ENCODE measurements at regions not wholly inside any gene's neighbourhood (a gene's known extent, or its start where the extent isn't known, plus 50 kb on each side); places are given as distances from the start of the nearest gene placed in this dataset.

- TF ChIP-seq TCF7 (CRISPR knock-in tag; IDR thresholded peaks at IDR 0.05; ENCODE audit: low read depth) = no peak
These were observed 533.8 kb upstream of the CHORDC1 start (continued) for GRCh38 chr11:90756617-90757016.

- no peak overlapping the region for H3K4me3 Mint-ChIP-seq
- POLR2A ChIA-PET = no interaction called here
- H3K4me1 Mint-ChIP-seq = no peaks in the 10 kb centered on the region
- H3K27me3 Mint-ChIP-seq (ENCODE audit: low read depth) = no peaks in the 10 kb centered on the region
- H3K36me3 Mint-ChIP-seq = no peaks in the 10 kb centered on the region
- H3K27ac Mint-ChIP-seq = no peak overlapping the region
- no peak for DNase-seq (ENCODE audit: low spot score)
- CTCF ChIA-PET = no interaction called here
- 0 out of 2 replicates have a peak, but pooled peaks cover 3% of the 10 kb centered on the region for H3K9me3 Mint-ChIP-seq
- no peak for ATAC-seq
- TF ChIP-seq, protein P1, sequence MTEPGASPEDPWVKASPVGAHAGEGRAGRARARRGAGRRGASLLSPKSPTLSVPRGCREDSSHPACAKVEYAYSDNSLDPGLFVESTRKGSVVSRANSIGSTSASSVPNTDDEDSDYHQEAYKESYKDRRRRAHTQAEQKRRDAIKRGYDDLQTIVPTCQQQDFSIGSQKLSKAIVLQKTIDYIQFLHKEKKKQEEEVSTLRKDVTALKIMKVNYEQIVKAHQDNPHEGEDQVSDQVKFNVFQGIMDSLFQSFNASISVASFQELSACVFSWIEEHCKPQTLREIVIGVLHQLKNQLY (CRISPR knock-in tag; IDR thresholded peaks at IDR 0.05) = no peak
- TF ChIP-seq, protein P2, sequence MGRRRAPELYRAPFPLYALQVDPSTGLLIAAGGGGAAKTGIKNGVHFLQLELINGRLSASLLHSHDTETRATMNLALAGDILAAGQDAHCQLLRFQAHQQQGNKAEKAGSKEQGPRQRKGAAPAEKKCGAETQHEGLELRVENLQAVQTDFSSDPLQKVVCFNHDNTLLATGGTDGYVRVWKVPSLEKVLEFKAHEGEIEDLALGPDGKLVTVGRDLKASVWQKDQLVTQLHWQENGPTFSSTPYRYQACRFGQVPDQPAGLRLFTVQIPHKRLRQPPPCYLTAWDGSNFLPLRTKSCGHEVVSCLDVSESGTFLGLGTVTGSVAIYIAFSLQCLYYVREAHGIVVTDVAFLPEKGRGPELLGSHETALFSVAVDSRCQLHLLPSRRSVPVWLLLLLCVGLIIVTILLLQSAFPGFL (CRISPR knock-in tag; IDR thresholded peaks at IDR 0.05; ENCODE audit: borderline replicate concordance) = no peak
- no peak for TF ChIP-seq ZNF416 (CRISPR knock-in tag; IDR thresholded peaks at IDR 0.05)
- TF ChIP-seq RELA (CRISPR knock-in tag; IDR thresholded peaks at IDR 0.05; ENCODE audit: borderline replicate concordance) = no peak
- no peak for TF ChIP-seq EMX1 (CRISPR knock-in tag; IDR thresholded peaks at IDR 0.05)
- no peak for TF ChIP-seq SMAD3 (CRISPR knock-in tag; IDR thresholded peaks at IDR 0.05; ENCODE audit: borderline replicate concordance)
- TF ChIP-seq GRHL2 (CRISPR knock-in tag; IDR thresholded peaks at IDR 0.05; ENCODE audit: insufficient replicate concordance, severe bottlenecking) = no peak
- no peak for TF ChIP-seq TP53 (CRISPR knock-in tag; IDR thresholded peaks at IDR 0.05)
- no peak for TF ChIP-seq NFYB (CRISPR knock-in tag; conservative IDR thresholded peaks at IDR 0.05; ENCODE audit: low read depth)
- TF ChIP-seq ELF4 (CRISPR knock-in tag; IDR thresholded peaks at IDR 0.05; ENCODE audit: low read depth) = no peak
- no peak for TF ChIP-seq GABPB1 (CRISPR knock-in tag; IDR thresholded peaks at IDR 0.05)
- TF ChIP-seq ZNF281 (CRISPR knock-in tag; IDR thresholded peaks at IDR 0.05) = no peak
- no peak for TF ChIP-seq ZNF232 (CRISPR knock-in tag; IDR thresholded peaks at IDR 0.05)
- TF ChIP-seq HMGA2 (CRISPR knock-in tag; IDR thresholded peaks at IDR 0.05) = no peak
- TF ChIP-seq TEAD1 (CRISPR knock-in tag; IDR thresholded peaks at IDR 0.05) = no peak
- no peak for TF ChIP-seq OVOL2 (CRISPR knock-in tag; IDR thresholded peaks at IDR 0.05; ENCODE audit: borderline replicate concordance)
- no peak for TF ChIP-seq TCF7 (CRISPR knock-in tag; IDR thresholded peaks at IDR 0.05; ENCODE audit: low read depth)
- no peak for TF ChIP-seq ZNF671 (CRISPR knock-in tag; IDR thresholded peaks at IDR 0.05)
- TF ChIP-seq SP1 (CRISPR knock-in tag; conservative IDR thresholded peaks at IDR 0.05) = no peak
- no peak for TF ChIP-seq ETV6 (CRISPR knock-in tag; IDR thresholded peaks at IDR 0.05)
These were observed 530.7 kb upstream of the CHORDC1 start for GRCh38 chr11:90753546-90753945.

DNA sequence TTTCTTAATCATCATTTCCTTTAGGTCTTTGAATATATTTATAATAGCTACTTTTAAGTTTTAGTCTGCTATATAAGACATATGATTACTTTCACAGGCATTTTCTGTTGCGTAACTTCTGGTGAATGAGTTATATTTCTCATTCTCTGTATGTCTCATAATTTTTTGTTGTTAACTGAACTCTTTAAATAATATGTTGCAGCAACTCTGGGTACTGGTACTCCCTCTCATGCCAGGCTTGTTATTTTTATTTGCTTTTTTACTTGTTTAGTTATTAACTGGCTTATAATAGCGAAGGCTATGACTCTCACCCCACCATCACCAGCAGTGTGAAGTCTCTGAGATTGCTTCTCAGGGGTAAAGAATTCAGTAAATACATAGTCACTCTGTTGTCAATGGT is 524.2 kb upstream of the CHORDC1 start:
- ChIA-PET POLR2A (no interaction called here), CTCF (no interaction called here)

More for the DNA sequence above, 524.2 kb upstream of the CHORDC1 start:
- H3K27ac Mint-ChIP-seq = no peak overlapping the region
- TF ChIP-seq TEAD1 (CRISPR knock-in tag; IDR thresholded peaks at IDR 0.05) = no peak
- no peak for TF ChIP-seq ETV6 (CRISPR knock-in tag; IDR thresholded peaks at IDR 0.05)
- TF ChIP-seq PRRX2 (CRISPR knock-in tag; IDR thresholded peaks at IDR 0.05) = no peak
- no peak for TF ChIP-seq NFE2L1 (CRISPR knock-in tag; IDR thresholded peaks at IDR 0.05)
- TF ChIP-seq, protein P3, sequence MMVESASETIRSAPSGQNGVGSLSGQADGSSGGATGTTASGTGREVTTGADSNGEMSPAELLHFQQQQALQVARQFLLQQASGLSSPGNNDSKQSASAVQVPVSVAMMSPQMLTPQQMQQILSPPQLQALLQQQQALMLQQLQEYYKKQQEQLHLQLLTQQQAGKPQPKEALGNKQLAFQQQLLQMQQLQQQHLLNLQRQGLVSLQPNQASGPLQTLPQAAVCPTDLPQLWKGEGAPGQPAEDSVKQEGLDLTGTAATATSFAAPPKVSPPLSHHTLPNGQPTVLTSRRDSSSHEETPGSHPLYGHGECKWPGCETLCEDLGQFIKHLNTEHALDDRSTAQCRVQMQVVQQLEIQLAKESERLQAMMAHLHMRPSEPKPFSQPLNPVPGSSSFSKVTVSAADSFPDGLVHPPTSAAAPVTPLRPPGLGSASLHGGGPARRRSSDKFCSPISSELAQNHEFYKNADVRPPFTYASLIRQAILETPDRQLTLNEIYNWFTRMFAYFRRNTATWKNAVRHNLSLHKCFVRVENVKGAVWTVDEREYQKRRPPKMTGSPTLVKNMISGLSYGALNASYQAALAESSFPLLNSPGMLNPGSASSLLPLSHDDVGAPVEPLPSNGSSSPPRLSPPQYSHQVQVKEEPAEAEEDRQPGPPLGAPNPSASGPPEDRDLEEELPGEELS (CRISPR knock-in tag; IDR thresholded peaks at IDR 0.05) = no peak
- TF ChIP-seq HMGA2 (CRISPR knock-in tag; IDR thresholded peaks at IDR 0.05) = no peak
- TF ChIP-seq ZNF396 (CRISPR knock-in tag; IDR thresholded peaks at IDR 0.05; ENCODE audit: borderline replicate concordance) = no peak
- no peak for TF ChIP-seq ZNF263 (CRISPR knock-in tag; IDR thresholded peaks at IDR 0.05; ENCODE audit: low read depth)
- no peak for TF ChIP-seq RELA (CRISPR knock-in tag; IDR thresholded peaks at IDR 0.05; ENCODE audit: borderline replicate concordance)
- no peak for TF ChIP-seq EMX1 (CRISPR knock-in tag; IDR thresholded peaks at IDR 0.05)
- TF ChIP-seq, protein P4, sequence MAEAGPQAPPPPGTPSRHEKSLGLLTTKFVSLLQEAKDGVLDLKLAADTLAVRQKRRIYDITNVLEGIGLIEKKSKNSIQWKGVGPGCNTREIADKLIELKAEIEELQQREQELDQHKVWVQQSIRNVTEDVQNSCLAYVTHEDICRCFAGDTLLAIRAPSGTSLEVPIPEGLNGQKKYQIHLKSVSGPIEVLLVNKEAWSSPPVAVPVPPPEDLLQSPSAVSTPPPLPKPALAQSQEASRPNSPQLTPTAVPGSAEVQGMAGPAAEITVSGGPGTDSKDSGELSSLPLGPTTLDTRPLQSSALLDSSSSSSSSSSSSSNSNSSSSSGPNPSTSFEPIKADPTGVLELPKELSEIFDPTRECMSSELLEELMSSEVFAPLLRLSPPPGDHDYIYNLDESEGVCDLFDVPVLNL (CRISPR knock-in tag; IDR thresholded peaks at IDR 0.05; ENCODE audit: borderline replicate concordance, low read depth) = no peak
- H3K27me3 Mint-ChIP-seq (ENCODE audit: low read depth) = no peaks in the 10 kb centered on the region; the same call in 1 of the 2 replicates
- H3K36me3 Mint-ChIP-seq = peaks cover 25% of the 10 kb centered on the region
- no peak overlapping the region for H3K4me3 Mint-ChIP-seq
- DNase-seq (ENCODE audit: low spot score) (no peak), ATAC-seq (no peak)
- no peaks in the 10 kb centered on the region for H3K4me1 Mint-ChIP-seq
- peaks cover 32% of the 10 kb centered on the region for H3K9me3 Mint-ChIP-seq
